ENCODE measurements at regions not wholly inside any gene's neighbourhood (a gene's known extent, or its start where the extent isn't known, plus 50 kb on each side); places are given as distances from the start of the nearest gene placed in this dataset.

- no peak for DNase-seq
These were observed 185.1 kb downstream of the CLIC5 start for GRCh38 chr6:45830441-45831139.

- DNase-seq, result no peak
These were observed 185.8 kb downstream of the CLIC5 start for GRCh38 chr6:45829873-45830272.

GRCh38 chr6:45827952-45828530 is 187.6 kb downstream of the CLIC5 start:
- no peak for DNase-seq

DNA sequence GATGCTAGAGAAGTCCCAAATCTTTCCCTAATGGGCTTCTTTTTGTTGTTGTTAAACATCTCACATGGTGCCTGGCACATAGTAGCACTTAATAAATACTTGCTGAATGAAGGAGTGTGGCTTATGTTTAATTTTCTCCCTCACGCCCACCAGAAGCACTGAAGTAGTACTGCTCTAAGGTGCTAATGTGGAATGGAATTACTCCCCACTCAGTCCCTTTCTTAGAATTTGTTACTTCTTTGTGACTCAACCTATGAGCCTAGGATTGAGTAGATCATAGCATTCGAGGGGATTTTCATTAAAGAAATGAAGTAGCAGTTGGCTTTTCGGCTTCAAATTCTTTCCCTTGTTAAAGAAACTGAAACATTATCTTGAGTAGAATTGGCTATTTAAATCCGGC is 192.8 kb downstream of the CLIC5 start:
- no peak for DNase-seq

DNA sequence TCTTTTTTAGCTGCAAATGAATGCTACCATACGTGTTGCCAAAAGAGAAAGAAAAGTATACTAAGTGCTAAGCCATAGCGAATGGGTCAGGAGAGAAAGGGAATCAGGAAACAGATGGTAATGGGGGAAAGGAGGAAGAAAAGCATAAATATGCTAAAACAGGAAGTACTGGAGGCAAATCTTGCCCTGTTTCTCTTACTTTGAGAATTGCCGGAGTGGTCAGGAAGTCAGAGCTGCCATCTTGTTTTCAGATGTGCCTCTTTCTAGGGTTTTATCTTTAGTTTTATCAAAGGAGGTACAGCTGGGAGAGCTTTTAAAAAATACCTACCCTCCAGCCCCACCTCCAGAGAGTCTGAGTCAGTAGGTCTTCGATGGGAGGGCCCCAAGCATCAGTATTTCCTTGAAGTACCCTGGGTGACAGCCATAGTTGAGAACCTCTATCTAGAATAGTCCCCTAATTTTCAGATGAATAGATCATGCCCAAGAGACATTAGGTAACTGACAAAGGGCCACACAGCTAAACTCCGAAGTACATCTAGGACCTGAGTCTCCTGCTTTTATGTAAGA is 193.3 kb downstream of the CLIC5 start:
- no peak for DNase-seq

DNA sequence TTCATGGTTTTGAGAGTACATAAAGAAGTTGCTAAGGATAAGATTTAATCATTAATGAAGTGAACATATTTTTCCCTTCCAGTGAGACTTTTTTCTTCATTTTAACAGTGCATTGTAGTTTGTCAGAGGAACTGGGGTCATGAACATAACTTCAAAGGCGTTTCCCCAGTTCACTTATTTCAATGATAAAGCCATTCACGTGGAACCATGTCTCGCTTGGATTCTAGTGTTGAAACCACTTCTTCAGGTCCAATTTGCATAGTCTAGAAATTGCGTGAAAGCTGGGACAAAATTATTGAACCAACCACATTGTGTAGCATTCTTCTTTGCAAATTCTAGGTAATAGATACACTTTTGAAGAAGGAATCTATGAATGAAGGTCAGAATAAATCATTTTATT is 197.0 kb downstream of the CLIC5 start:
- DNase-seq, result no peak

DNA sequence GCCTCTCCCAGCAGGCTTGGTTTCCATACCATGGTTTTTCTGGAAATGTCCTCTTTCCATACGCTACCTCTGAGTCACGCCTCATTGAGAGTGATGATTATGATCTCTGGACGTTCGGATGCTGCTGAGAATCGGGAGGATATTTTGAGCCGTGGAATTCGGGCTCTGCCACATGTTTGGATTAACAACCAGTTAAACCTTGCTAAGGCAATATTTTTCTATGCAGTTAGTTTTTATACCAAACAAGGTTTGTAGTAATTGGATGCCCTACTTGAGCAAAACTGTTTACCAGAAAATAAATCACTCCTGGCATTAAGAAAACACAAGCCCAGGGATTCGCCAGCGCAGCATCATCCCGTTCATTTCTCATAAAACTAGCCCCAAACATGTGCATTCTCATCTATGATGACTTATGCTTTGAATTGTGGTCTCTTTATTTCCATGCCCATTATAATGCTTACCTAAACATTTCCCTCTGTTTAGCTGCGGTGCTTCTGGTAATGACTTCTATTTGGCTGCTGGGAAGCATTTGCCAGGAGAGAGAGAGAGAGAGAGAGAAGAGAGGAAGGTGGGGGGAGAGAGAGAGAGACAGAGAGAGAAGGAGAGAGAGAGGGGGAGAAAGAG is 198.9 kb downstream of the CLIC5 start:
- DNase-seq, result peak; percentile 45

- DNase-seq, result no peak
These were observed 200.1 kb downstream of the CLIC5 start for GRCh38 chr6:45815466-45816125.

GRCh38 chr6:45814772-45815171 is 200.9 kb downstream of the CLIC5 start:
- DNase-seq, result no peak

DNA sequence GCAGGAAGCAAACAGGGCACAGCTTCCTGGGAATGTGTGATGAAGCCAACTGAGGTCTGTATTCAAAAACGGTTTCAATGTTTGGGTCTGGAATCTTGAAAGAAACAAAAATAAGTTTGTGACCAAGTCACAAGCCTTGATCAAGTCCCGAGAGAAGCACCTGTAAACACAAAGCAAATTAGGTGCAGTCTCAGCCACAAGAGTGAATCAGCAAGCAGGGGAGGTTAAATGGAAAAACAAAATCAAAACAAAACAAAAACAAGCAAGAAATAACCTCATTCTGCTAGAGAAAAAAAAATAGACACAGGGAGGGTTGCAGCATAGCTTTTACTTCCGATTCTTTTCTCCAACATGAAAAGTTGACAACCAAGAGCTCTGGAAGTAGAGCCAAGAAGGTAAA is 201.7 kb downstream of the CLIC5 start:
- DNase-seq, result no peak

GRCh38 chr6:45812922-45813321 is 202.7 kb downstream of the CLIC5 start:
- no peak for DNase-seq

DNA sequence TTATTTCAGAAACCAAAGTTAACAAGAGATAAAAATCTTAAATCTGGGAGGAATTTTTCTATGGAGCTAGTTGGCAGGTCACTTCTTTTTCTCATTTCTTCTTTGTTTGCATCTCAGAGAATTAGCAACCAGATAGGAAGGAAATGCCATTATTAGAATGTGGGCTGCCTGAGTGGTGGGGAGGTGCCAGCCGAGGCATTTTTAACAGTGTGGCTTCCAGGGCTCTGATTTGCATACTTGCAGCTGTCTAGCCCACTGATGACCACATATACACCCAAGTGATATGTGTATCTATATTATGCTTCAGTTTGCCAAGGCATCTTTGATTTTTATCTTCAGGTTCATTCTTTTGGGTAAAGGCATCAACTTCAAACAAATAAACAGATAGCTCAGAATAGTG is 206.7 kb downstream of the CLIC5 start:
- no peak for DNase-seq

GRCh38 chr6:45808042-45808645 is 207.5 kb downstream of the CLIC5 start:
- DNase-seq, result no peak

DNA sequence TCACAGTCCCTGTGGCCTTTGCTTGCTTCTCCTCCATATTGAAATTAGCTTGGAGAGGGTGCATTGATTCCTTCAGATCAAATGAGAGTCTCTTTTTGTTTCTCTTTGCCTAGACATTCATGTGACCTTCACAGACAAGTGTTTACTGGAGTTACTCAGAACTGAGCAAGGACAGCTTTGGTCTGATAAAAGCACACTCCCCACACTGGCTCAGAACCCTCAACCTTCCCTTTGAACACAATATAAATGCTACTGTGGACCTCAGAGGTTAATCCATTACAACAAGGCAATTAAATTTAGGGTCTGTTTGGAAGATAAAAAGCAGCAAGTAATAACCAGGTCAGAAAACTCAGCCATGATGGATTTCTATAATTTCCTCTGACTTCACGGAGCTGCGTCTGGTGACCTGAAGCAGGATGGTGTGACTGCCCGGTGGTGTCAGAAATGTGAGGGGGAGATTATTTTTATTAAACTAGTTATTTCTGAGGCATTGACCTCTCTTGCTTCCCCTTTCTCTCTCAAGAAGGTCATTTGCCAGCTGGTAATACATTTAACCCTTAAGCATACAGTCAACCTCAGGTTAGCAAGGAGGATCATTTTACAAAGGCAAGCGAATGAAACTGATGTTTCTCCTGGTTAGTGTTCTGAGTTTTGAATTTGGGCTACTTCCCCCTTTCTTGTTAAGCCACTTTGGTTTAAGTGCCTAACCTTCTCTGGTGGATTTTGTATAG is 208.2 kb downstream of the CLIC5 start:
- DNase-seq, result no peak

GRCh38 chr6:45806172-45806571 is 209.5 kb downstream of the CLIC5 start:
- DNase-seq, result no peak

GRCh38 chr6:45803071-45803470 is 212.6 kb downstream of the CLIC5 start:
- DNase-seq, result no peak

DNA sequence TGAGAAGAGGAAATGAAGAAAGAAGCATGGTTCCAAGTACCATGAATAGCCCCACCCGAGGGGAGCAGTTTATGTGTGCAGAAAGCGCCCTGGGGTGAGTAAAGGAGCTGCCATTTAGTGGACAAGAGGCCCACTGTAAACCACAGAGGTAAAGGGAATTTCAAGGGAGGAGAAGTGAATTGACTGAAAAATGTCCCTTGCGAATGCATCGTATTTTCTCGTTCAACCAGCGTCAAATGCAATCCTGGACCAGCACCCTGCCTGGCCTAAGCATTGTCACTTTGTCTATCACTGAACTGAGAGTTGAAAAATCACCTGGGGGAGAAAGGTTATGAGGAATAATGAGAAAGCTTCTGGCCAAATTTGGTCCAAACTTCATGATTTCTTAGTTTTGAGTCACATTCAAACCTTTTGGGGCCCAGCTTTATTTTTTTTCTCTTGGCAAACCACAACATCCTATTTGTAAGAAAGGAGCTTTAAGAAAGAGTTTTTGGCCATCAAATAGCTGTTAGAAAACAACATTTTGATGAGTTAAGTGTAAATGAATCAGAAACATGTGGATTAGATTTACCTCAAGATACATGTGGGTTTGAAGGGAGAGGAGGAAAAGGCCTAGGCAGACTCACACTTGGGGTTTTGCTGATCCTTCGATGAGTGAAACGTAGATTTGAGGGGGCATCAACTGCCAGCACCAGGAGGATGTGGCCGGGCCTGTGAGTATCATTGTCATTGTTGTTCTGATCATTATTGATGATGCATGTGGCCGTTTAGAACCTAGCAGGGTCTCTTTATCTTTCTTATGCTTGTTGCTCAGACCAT is 214.0 kb downstream of the CLIC5 start:
- DNase-seq, result no peak

GRCh38 chr6:45800911-45801310 is 214.7 kb downstream of the CLIC5 start:
- no peak for DNase-seq

DNA sequence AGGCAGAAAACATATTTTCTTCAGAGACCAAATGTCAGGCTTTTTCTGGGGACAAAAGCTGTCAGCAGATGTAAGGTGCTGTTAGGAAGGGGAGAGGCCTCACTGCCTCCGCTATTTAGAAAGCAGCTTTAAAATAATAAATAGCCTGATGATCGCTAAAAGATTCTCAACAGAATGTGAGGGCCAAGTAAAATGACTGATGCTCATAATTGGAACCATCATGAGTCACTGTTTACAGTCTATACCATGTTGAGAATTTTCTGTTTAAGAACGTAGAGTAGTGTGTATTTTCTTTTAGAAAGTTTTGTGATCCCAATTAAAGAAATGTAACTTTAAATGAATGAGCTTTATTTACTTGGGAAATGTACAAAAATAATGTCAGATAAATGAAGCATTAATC is 220.0 kb downstream of the CLIC5 start:
- DNase-seq, result no peak

GRCh38 chr6:45794465-45794864 is 221.2 kb downstream of the CLIC5 start:
- DNase-seq, result no peak

All from T1000 (cell line).